Endothelial cell of umbilical vein (primary cell): ENCODE measurements at regions not wholly inside any gene's neighbourhood (a gene's known extent, or its start where the extent isn't known, plus 50 kb on each side); places are given as distances from the start of the nearest gene placed in this dataset.

Experiments used
- BruUV-seq: library from RNA; stranded (reverse); fragments of 400-500 nt; replicated peaks from 2 replicates; lab custom pipeline; 2021; lab: Mats Ljungman, UMichigan
- CTCF ChIA-PET: fragments of 300-600, 350-600 bp; sonication (Branson Sonifier 250); formaldehyde crosslinking; loops from one replicate; lab custom pipeline; 2021; ENCODE audit warnings: antibody characterized with exemption, inconsistent platforms; lab: Charles Lee
- POLR2A ChIA-PET: fragments of 300-600, 350-600 bp; sonication (Branson Sonifier 250); formaldehyde crosslinking; loops from one replicate; lab custom pipeline; 2021; ENCODE audit warnings: antibody characterized with exemption, inconsistent platforms; lab: Charles Lee
- DNase-seq: peaks from one replicate; pipeline ENCODE4 v3.0.0-alpha.2; 2011; ENCODE audit warnings: low read depth, low spot score
- FAIRE-seq: peaks from 2 replicates; lab custom pipeline; 2011; peaks lifted over from hg19 to GRCh38; lab: Jason Lieb, UNC
- H2AFZ ChIP-seq: 2 replicates; pipeline ENCODE4 v1.6.0; 2012; ENCODE audit warnings: low read depth, low read length, control low read depth, inconsistent platforms
- H3K27ac ChIP-seq: 2 replicates; pipeline ENCODE4 v1.5.1; 2011; ENCODE audit warnings: low read depth, mild to moderate bottlenecking, control low read depth, low read length, moderate library complexity; ENCODE audit not compliant: insufficient read depth
- H3K27me3 ChIP-seq, 2 experiments: 2 replicates each; pipeline versions ENCODE4 v1.6.0 to v1.6.1; 2011; ENCODE audit warnings: low read length in 2 of 2, mixed read lengths in 1 of 2; ENCODE audit not compliant: control insufficient read depth in 2 of 2, insufficient read depth in 2 of 2
- H3K36me3 ChIP-seq, 2 experiments: 2 replicates in 1 of 2; 3 replicates in 1 of 2; pipeline ENCODE4 v1.5.1; 2011; ENCODE audit warnings: low read length in 2 of 2, mild to moderate bottlenecking in 1 of 2, moderate library complexity in 1 of 2; ENCODE audit not compliant: control insufficient read depth in 2 of 2, insufficient read depth in 2 of 2; ENCODE audit errors: extremely low read depth in 1 of 2
- H3K4me1 ChIP-seq: 3 replicates; pipeline ENCODE4 v1.5.1; 2011; ENCODE audit warnings: mild to moderate bottlenecking, low read length; ENCODE audit not compliant: control insufficient read depth, insufficient read depth; ENCODE audit errors: extremely low read depth
- H3K4me2 ChIP-seq: 2 replicates; pipeline ENCODE4 v1.6.1; 2011; ENCODE audit warnings: low read length, control low read depth, mixed read lengths; ENCODE audit not compliant: insufficient read depth
- H3K4me3 ChIP-seq, 3 experiments: fragments of 200-600 bp in 1 of 3; sonication (generic), shearing (Covaris generic) in 1 of 3; replicated peaks in 1 of 3; 2 replicates each; pipeline ENCODE4 v1.5.1; 2011 to 2016; ENCODE audit warnings: control low read depth in 3 of 3, low read length in 3 of 3, mild to moderate bottlenecking in 2 of 3, inconsistent platforms in 1 of 3, low read depth in 1 of 3, moderate library complexity in 1 of 3; ENCODE audit not compliant: insufficient read depth in 1 of 3
- H3K79me2 ChIP-seq: 2 replicates; pipeline ENCODE4 v1.6.0; 2012; ENCODE audit warnings: low read length, inconsistent platforms; ENCODE audit not compliant: control insufficient read depth, insufficient read depth
- H3K9ac ChIP-seq: replicated peaks from 2 replicates; pipeline ENCODE3; 2011; ENCODE audit warnings: low read length, control low read depth; ENCODE audit not compliant: insufficient read depth; ENCODE audit errors: extremely low read depth
- H3K9me1 ChIP-seq: replicated peaks from 3 replicates; pipeline ENCODE4 v1.6.0; 2011; ENCODE audit warnings: mild to moderate bottlenecking, low read length; ENCODE audit not compliant: control insufficient read depth, insufficient read depth; ENCODE audit errors: extremely low read depth
- H3K9me3 ChIP-seq: replicated peaks from 2 replicates; pipeline ENCODE4 v1.5.1; 2012; ENCODE audit warnings: low read length, inconsistent platforms; ENCODE audit not compliant: control insufficient read depth, insufficient read depth
- H4K20me1 ChIP-seq: replicated peaks from 2 replicates; pipeline ENCODE3; 2011; ENCODE audit warnings: mild to moderate bottlenecking, low read length; ENCODE audit not compliant: control insufficient read depth, insufficient read depth; ENCODE audit errors: extremely low read depth
- CTCF ChIP-seq, 2 donors: IDR thresholded peaks; 1 replicate in 1 of 2; 2 replicates in 1 of 2; pipeline ENCODE4 v1.5.1; 2011; ENCODE audit warnings: low read length in 2 of 2, mild to moderate bottlenecking in 2 of 2, moderate library complexity in 2 of 2, control low read depth in 1 of 2, inconsistent platforms in 1 of 2, low read depth in 1 of 2; ENCODE audit not compliant: insufficient read depth in 1 of 2; ENCODE audit errors: extremely low read depth in 1 of 2
- EZH2 ChIP-seq: IDR thresholded peaks from 2 replicates; pipeline ENCODE4 v1.6.1; 2012; ENCODE audit warnings: borderline replicate concordance, low read depth, mild to moderate bottlenecking, moderate library complexity, low read length, inconsistent platforms; ENCODE audit not compliant: severe bottlenecking
- FOS ChIP-seq: IDR thresholded peaks from 2 replicates; pipeline ENCODE4 v1.6.1; 2011; ENCODE audit warnings: mild to moderate bottlenecking, low read length, moderate library complexity, borderline replicate concordance; ENCODE audit not compliant: insufficient read depth
- GATA2 ChIP-seq: IDR thresholded peaks from 2 replicates; pipeline ENCODE4 v1.7.0; 2011; ENCODE audit warnings: low read depth, mild to moderate bottlenecking, moderate library complexity, mixed read lengths, low read length; ENCODE audit not compliant: insufficient read length, insufficient read depth
- JUN ChIP-seq: IDR thresholded peaks from 2 replicates; pipeline ENCODE4 v1.6.1; 2011; ENCODE audit warnings: borderline replicate concordance, low read depth; ENCODE audit not compliant: insufficient read length, insufficient read depth
- MAX ChIP-seq: IDR thresholded peaks from 2 replicates; pipeline ENCODE4 v1.6.1; 2011; ENCODE audit not compliant: insufficient read depth, insufficient read length
- MYC ChIP-seq: IDR thresholded peaks from one replicate; pipeline ENCODE4 v1.6.1; 2011; ENCODE audit warnings: mild to moderate bottlenecking, low read depth, low read length
- POLR2A ChIP-seq: IDR thresholded peaks from 2 replicates; pipeline ENCODE4 v1.6.1; 2012; ENCODE audit warnings: low read depth, mild to moderate bottlenecking, control low read depth, low read length
- POLR2AphosphoS5 ChIP-seq: IDR thresholded peaks from 2 replicates; pipeline ENCODE4 v1.6.1; 2012; ENCODE audit warnings: low read depth, mild to moderate bottlenecking, control low read depth, low read length, moderate library complexity; ENCODE audit not compliant: insufficient read depth
- dilution Hi-C: fragments of 300-500 bp; cut with MboI; formaldehyde crosslinking; loops from one replicate; pipeline ENCODE4 v1.15.0; 2019; ENCODE audit warnings: low sequenced_read_pairs; ENCODE audit not compliant: extremely low pct_ligation_motif_present
- intact Hi-C: fragments of 100-400 bp; cut with micrococcal nuclease; formaldehyde crosslinking; loops from one replicate; pipeline ENCODE4 v1.10.0; 2022

- H2AFZ ChIP-seq: no peak overlapping the region
- no peak for DNase-seq
- H3K4me1 ChIP-seq: no peaks in the 10 kb centered on the region
- H3K27me3 ChIP-seq: no peaks in the 10 kb centered on the region
- no peaks in the 10 kb centered on the region for H3K36me3 ChIP-seq
- dilution Hi-C loops: no loop called here
- no peaks in the 10 kb centered on the region for H3K9me3 ChIP-seq
- no peaks in the 10 kb centered on the region for H4K20me1 ChIP-seq
- POLR2A ChIA-PET: no interaction called here
- CTCF ChIA-PET: no interaction called here
- no peaks in the 10 kb centered on the region for H3K79me2 ChIP-seq
- H3K4me2 ChIP-seq: no peak overlapping the region
- no TSS peak for BruUV-seq
- H3K4me3 ChIP-seq: no peak overlapping the region
- H3K27ac ChIP-seq: no peak overlapping the region
- H3K9me1 ChIP-seq: no peaks in the 10 kb centered on the region
- intact Hi-C loops: no loop called here
- no peak for FAIRE-seq
- TF ChIP-seq POLR2AphosphoS5: no peak
- TF ChIP-seq MAX: no peak
- TF ChIP-seq EZH2: no peak
- TF ChIP-seq GATA2: no peak
- no peak for TF ChIP-seq CTCF (IDR thresholded peaks at IDR 0.05; ENCODE audit: extremely low read depth in 1 of 2, insufficient read depth in 1 of 2, low read depth in 1 of 2, low read length in 2 of 2)
- TF ChIP-seq FOS: no peak
- TF ChIP-seq JUN: no peak
- no peak for TF ChIP-seq MYC
- no peak for TF ChIP-seq POLR2A
- H3K9ac ChIP-seq: no peak overlapping the region
These were observed 171.9 kb downstream of the EMP1 start for GRCh38 chr12:13368431-13368830.
